Activated CD4-positive, alpha-beta T cell treated with anti-CD3 and anti-CD28 coated beads, Interleukin-2, Interleukin-6, amounts not matched to agents 100 ng/mL and 50 ng/mL, durations not matched to agents 16 hours and 8 hours (primary cell): ENCODE measurements at regions not wholly inside any gene's neighbourhood (a gene's known extent, or its start where the extent isn't known, plus 50 kb on each side); places are given as distances from the start of the nearest gene placed in this dataset.
"Not testable (repeated sequence)": the region's sequence is repeated elsewhere in the genome, so short reads cannot be mapped to it uniquely, and the experiment has no call there.

Experiments
- DNase-seq: peaks from one replicate; pipeline ENCODE4 v3.0.0-alpha.2; 2020

GRCh38 chr1:83343767-83344166 is 655.2 kb downstream of the TTLL7 start:
- not testable (repeated sequence) for DNase-seq

- DNase-seq: not testable (repeated sequence)
These were observed 655.9 kb downstream of the TTLL7 start for GRCh38 chr1:83342995-83343394.

- not testable (repeated sequence) for DNase-seq
These were observed 666.6 kb downstream of the TTLL7 start for GRCh38 chr1:83332308-83332707.

GRCh38 chr1:83318366-83318765 is 680.6 kb downstream of the TTLL7 start:
- DNase-seq: no peak

GRCh38 chr1:83315446-83315845 is 683.5 kb downstream of the TTLL7 start:
- DNase-seq: not testable (repeated sequence)

GRCh38 chr1:83310161-83310560 is 688.8 kb downstream of the TTLL7 start:
- DNase-seq: not testable (repeated sequence)

- DNase-seq: not testable (repeated sequence)
These were observed 689.9 kb downstream of the TTLL7 start for GRCh38 chr1:83309035-83309434.

- not testable (repeated sequence) for DNase-seq
These were observed 692.1 kb downstream of the TTLL7 start for GRCh38 chr1:83306811-83307210.

GRCh38 chr1:83295594-83295993 is 703.3 kb downstream of the TTLL7 start:
- DNase-seq: peak; percentile 42

- DNase-seq: not testable (repeated sequence)
These were observed 711.5 kb downstream of the TTLL7 start for GRCh38 chr1:83287391-83287790.

GRCh38 chr1:83274656-83275055 is 724.3 kb downstream of the TTLL7 start:
- DNase-seq: not testable (repeated sequence)

- DNase-seq: not testable (repeated sequence)
These were observed 726.4 kb downstream of the TTLL7 start for GRCh38 chr1:83272484-83272883.

GRCh38 chr1:83271834-83272233 is 727.1 kb downstream of the TTLL7 start:
- not testable (repeated sequence) for DNase-seq

- not testable (repeated sequence) for DNase-seq
These were observed 728.1 kb downstream of the TTLL7 start for GRCh38 chr1:83270801-83271200.

GRCh38 chr1:83263808-83264207 is 735.1 kb downstream of the TTLL7 start:
- DNase-seq: not testable (repeated sequence)

- not testable (repeated sequence) for DNase-seq
These were observed 747.2 kb downstream of the TTLL7 start for GRCh38 chr1:83251687-83252086.

GRCh38 chr1:83246780-83247179 is 752.2 kb downstream of the TTLL7 start:
- DNase-seq: not testable (repeated sequence)

- not testable (repeated sequence) for DNase-seq
These were observed 754.1 kb downstream of the TTLL7 start for GRCh38 chr1:83244832-83245231.

- DNase-seq: not testable (repeated sequence)
These were observed 759.4 kb downstream of the TTLL7 start for GRCh38 chr1:83239568-83239967.

- DNase-seq: not testable (repeated sequence)
These were observed 760.3 kb downstream of the TTLL7 start for GRCh38 chr1:83238654-83239053.

GRCh38 chr1:83219788-83220187 is 779.1 kb downstream of the TTLL7 start:
- not testable (repeated sequence) for DNase-seq

GRCh38 chr1:83218036-83218716 is 780.8 kb downstream of the TTLL7 start:
- not testable (repeated sequence) for DNase-seq

GRCh38 chr1:83214317-83214716 is 784.6 kb downstream of the TTLL7 start:
- not testable (repeated sequence) for DNase-seq

- not testable (repeated sequence) for DNase-seq
These were observed 785.3 kb downstream of the TTLL7 start for GRCh38 chr1:83213648-83214047.

- not testable (repeated sequence) for DNase-seq
These were observed 786.9 kb downstream of the TTLL7 start for GRCh38 chr1:83212033-83212432.
